Activated naive CD4-positive, alpha-beta T cell treated with anti-CD3 and anti-CD28 coated beads for 36 hours (primary cell): ENCODE measurements at regions not wholly inside any gene's neighbourhood (a gene's known extent, or its start where the extent isn't known, plus 50 kb on each side); places are given as distances from the start of the nearest gene placed in this dataset.

ENCODE experiments used
- CTCF ChIA-PET: fragments of 350-600 bp; sonication (Branson Sonifier 250); formaldehyde crosslinking; loops from one replicate; lab custom pipeline; 2021; ENCODE audit warnings: antibody characterized with exemption; lab: Charles Lee
- DNase-seq: peaks from one replicate; pipeline ENCODE4 v3.0.0-alpha.2; 2020
- H3K27ac Mint-ChIP-seq: one replicate; pipeline ENCODE4 v1.8.0; 2021; ENCODE audit warnings: mild to moderate bottlenecking, mixed read lengths
- H3K27me3 Mint-ChIP-seq: one replicate; pipeline ENCODE4 v1.8.0; 2021; ENCODE audit warnings: low read depth, mixed read lengths
- H3K36me3 Mint-ChIP-seq: one replicate; pipeline ENCODE4 v1.8.0; 2021; ENCODE audit warnings: low read depth, mixed read lengths
- H3K4me1 Mint-ChIP-seq: one replicate; pipeline ENCODE4 v1.8.0; 2021; ENCODE audit warnings: low read depth, mixed read lengths
- H3K4me3 Mint-ChIP-seq: one replicate; pipeline ENCODE4 v1.8.0; 2021; ENCODE audit warnings: mild to moderate bottlenecking, moderate library complexity, mixed read lengths
- H3K9me3 Mint-ChIP-seq: one replicate; pipeline ENCODE4 v1.8.0; 2021; ENCODE audit warnings: mixed read lengths
- intact Hi-C: fragments of 100-400 bp; cut with micrococcal nuclease; formaldehyde crosslinking; loops from one replicate; pipeline ENCODE4 v1.15.1; 2023

GRCh38 chr6:122092366-122092765, 307.1 kb upstream of the HSF2 start:
- intact Hi-C loops: no loop called here
- Mint-ChIP-seq H3K36me3 (no peaks in the 10 kb centered on the region), H3K4me3 (no peak overlapping the region), H3K27me3 (peaks cover 4% of the 10 kb centered on the region), H3K9me3 (no peaks in the 10 kb centered on the region), H3K27ac (no peak overlapping the region), H3K4me1 (no peaks in the 10 kb centered on the region)
- CTCF ChIA-PET: no interaction called here
- no peak for DNase-seq

DNA sequence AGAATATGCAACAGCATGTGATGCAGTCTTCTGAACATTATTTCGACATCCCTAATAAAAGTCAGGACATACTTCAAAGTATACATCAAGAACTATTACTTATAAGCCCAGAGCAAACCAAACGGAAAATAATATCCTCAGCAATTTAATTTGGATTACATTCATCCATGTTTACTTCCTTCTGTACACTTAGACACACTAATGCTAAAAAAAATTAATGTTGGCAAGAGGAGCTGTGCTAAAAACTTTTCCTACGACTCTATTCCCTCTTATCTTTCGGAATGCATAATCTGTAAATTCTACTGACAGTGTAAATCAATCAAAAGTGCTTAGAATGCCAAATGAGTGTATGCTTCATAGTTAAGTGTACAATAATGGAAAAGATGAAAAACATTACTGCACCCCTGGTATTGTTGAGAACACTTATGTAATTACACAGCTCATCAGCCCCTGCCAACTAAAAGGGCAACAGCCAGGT, 301.2 kb upstream of the HSF2 start:
- DNase-seq: no peak
- Mint-ChIP-seq H3K27ac (no peak overlapping the region), H3K36me3 (no peaks in the 10 kb centered on the region), H3K9me3 (no peaks in the 10 kb centered on the region), H3K27me3 (peaks cover 11% of the 10 kb centered on the region), H3K4me1 (no peaks in the 10 kb centered on the region), H3K4me3 (no peak overlapping the region)
- intact Hi-C loops: no loop called here
- CTCF ChIA-PET: no interaction called here

DNA sequence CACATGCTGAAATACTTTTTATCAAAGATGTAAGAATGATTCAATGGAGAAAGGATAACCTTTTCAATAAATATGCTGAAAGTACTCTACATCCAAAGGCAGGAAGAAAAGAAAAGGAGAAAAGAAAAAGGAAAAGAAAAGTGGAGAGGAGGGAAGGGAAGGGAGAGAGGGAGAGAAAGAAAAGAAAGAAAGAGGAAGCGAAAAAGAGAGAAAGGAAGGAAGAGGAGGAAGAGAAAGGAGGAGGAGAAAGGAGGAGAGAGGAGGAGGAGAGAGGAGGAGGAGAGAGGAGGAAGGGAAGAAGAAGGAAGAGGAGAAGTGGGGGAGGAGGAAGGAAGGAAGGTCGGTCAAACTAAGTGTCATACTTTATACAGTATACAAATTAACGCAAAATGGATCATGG, 297.4 kb upstream of the HSF2 start:
- intact Hi-C loops: no loop called here
- H3K27ac Mint-ChIP-seq: no peak overlapping the region
- no peaks in the 10 kb centered on the region for H3K36me3 Mint-ChIP-seq
- H3K27me3 Mint-ChIP-seq: peaks cover 8% of the 10 kb centered on the region
- H3K4me3 Mint-ChIP-seq: no peak overlapping the region
- H3K4me1 Mint-ChIP-seq: no peaks in the 10 kb centered on the region
- no peak for DNase-seq
- no peaks in the 10 kb centered on the region for H3K9me3 Mint-ChIP-seq
- CTCF ChIA-PET: no interaction called here

- intact Hi-C loops: no loop called here
These were observed 292.1 kb upstream of the HSF2 start for GRCh38 chr6:122107256-122107852.

GRCh38 chr6:122109075-122109474, 290.4 kb upstream of the HSF2 start:
- intact Hi-C loops: no loop called here

More at GRCh38 chr6:122107256-122107852, 292.1 kb upstream of the HSF2 start:
- Mint-ChIP-seq H3K4me1 (no peaks in the 10 kb centered on the region), H3K27ac (no peak overlapping the region), H3K27me3 (peaks cover 3% of the 10 kb centered on the region), H3K9me3 (no peaks in the 10 kb centered on the region), H3K36me3 (no peaks in the 10 kb centered on the region), H3K4me3 (no peak overlapping the region)
- DNase-seq: no peak
- CTCF ChIA-PET: no interaction called here

GRCh38 chr6:122114717-122115116, 284.7 kb upstream of the HSF2 start:
- Mint-ChIP-seq H3K27me3 (peaks cover 6% of the 10 kb centered on the region), H3K9me3 (no peaks in the 10 kb centered on the region), H3K36me3 (no peaks in the 10 kb centered on the region), H3K27ac (no peak overlapping the region), H3K4me3 (no peak overlapping the region), H3K4me1 (no peaks in the 10 kb centered on the region)
- no peak for DNase-seq
- CTCF ChIA-PET: interaction anchor here (0.6 to 0.7 kb wide), 2 partner anchors 36 to 70 kb away, joined by 3 to 4 read pairs; no protein-coding TSS in a partner anchor
- intact Hi-C loops: no loop called here

More at GRCh38 chr6:122109075-122109474, 290.4 kb upstream of the HSF2 start:
- H3K36me3 Mint-ChIP-seq: no peaks in the 10 kb centered on the region
- no peaks in the 10 kb centered on the region for H3K9me3 Mint-ChIP-seq
- peaks cover 3% of the 10 kb centered on the region for H3K27me3 Mint-ChIP-seq
- no peak overlapping the region for H3K27ac Mint-ChIP-seq
- no peak overlapping the region for H3K4me3 Mint-ChIP-seq
- CTCF ChIA-PET: no interaction called here
- no peaks in the 10 kb centered on the region for H3K4me1 Mint-ChIP-seq
- no peak for DNase-seq

DNA sequence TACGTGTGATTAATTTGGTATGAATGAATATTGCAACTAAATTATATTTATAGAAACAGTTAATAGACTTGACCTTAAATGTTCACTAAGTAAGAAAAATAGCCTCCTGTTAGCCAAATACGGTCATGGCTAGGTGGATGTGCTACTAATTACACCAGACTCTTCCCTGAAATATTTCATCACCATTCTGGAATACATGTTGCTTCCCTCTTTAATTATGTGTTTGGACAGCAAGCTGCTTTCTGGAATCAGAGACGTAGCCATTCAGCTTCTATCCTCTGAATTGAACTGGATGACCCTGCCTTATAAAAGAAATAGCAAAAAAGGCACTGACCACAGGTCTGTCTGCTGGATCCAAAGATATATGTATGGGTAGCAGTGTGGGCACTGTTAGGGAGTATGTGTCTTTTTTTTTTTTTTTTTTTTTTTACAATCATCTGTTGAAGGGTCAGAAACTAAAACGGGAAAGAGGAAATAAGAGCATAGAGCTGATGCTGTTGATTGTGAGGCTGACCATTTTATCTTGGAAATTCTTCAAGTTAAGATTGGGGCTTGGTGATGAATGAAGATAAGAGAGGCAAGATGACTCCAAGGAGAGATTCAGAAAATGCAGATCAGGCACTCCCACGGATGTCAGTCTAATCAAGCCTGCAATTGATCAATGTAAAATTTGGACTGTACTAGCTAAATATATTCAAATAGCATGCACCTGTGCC, 283.2 kb upstream of the HSF2 start:
- no peaks in the 10 kb centered on the region for H3K4me1 Mint-ChIP-seq
- intact Hi-C loops: no loop called here
- H3K27me3 Mint-ChIP-seq: peaks cover 5% of the 10 kb centered on the region
- H3K9me3 Mint-ChIP-seq: no peaks in the 10 kb centered on the region
- H3K36me3 Mint-ChIP-seq: no peaks in the 10 kb centered on the region
- no peak for DNase-seq
- H3K27ac Mint-ChIP-seq: no peak overlapping the region
- CTCF ChIA-PET: no interaction called here
- H3K4me3 Mint-ChIP-seq: no peak overlapping the region

DNA sequence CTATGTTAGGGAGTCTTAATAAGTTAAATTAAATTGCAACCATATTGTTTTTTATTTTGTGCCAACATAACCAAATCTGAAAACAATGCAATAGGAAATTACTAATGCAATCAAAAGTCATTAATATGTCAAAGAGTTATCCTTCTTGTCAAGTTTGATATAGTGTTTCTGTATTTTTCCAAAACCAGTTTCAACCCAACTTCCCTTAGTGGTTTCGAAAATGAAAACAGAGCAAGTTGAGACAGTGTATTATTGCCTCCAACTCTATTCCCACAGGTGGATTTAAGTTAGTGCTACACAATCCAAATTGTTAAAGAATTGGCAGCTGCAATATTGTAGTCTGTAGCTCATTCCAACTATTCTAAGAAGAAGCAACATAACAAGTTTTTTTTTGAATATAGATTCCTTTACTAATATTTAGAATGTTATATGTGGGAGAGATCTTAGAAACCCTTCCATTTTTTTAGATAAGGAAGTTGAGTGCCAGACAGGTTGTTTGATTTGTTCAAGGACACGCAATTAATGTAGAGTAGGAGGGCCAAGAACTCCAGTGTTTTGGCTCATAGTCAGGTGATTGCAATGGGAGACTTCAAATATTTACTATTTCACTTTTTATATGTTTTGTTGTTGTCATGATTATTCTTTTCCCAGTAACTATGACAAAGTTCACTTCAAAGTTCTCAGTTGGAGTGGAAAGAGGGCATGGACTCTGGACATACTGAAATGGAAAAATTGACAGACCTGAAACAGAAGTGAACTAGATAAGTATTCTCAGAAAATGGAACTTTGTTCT, 282.4 kb upstream of the HSF2 start:
- DNase-seq: no peak
- CTCF ChIA-PET: no interaction called here
- peaks cover 3% of the 10 kb centered on the region for H3K27me3 Mint-ChIP-seq
- no peaks in the 10 kb centered on the region for H3K36me3 Mint-ChIP-seq
- H3K27ac Mint-ChIP-seq: no peak overlapping the region
- H3K4me1 Mint-ChIP-seq: no peaks in the 10 kb centered on the region
- H3K4me3 Mint-ChIP-seq: no peak overlapping the region
- no peaks in the 10 kb centered on the region for H3K9me3 Mint-ChIP-seq
- intact Hi-C loops: no loop called here

- Mint-ChIP-seq H3K27me3 (peaks cover 6% of the 10 kb centered on the region), H3K4me3 (no peak overlapping the region), H3K36me3 (no peaks in the 10 kb centered on the region), H3K9me3 (no peaks in the 10 kb centered on the region), H3K27ac (no peak overlapping the region), H3K4me1 (no peaks in the 10 kb centered on the region)
- CTCF ChIA-PET: no interaction called here
- intact Hi-C loops: no loop called here
- no peak for DNase-seq
These were observed 280.4 kb upstream of the HSF2 start for GRCh38 chr6:122118945-122119506.

DNA sequence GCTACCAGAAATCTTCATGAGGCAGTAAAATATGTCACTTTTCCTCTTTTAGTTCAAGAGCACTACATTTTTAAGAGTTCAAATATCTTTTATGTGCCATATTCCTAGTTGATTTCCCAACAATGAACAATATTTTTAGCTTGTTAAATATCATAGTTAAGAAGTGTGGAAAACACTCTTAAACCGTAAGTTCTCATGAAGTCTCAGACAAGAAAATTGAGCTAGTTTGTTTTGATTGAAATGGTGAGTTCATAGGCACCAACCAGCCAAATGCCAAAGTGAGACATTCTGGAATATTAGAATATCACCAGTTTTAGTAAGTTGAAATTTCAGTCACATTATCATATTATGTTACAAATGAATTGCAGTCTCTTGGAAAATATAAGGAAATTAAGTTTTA, 277.2 kb upstream of the HSF2 start:
- Mint-ChIP-seq H3K27ac (no peak overlapping the region), H3K27me3 (peaks cover 6% of the 10 kb centered on the region), H3K36me3 (no peaks in the 10 kb centered on the region), H3K9me3 (no peaks in the 10 kb centered on the region), H3K4me1 (no peaks in the 10 kb centered on the region), H3K4me3 (no peak overlapping the region)
- CTCF ChIA-PET: no interaction called here
- intact Hi-C loops: no loop called here
- DNase-seq: no peak

GRCh38 chr6:122122686-122123085, 276.8 kb upstream of the HSF2 start:
- intact Hi-C loops: no loop called here
- no peaks in the 10 kb centered on the region for H3K4me1 Mint-ChIP-seq
- no peak for DNase-seq
- H3K9me3 Mint-ChIP-seq: no peaks in the 10 kb centered on the region
- H3K27me3 Mint-ChIP-seq: peaks cover 6% of the 10 kb centered on the region
- H3K4me3 Mint-ChIP-seq: no peak overlapping the region
- H3K36me3 Mint-ChIP-seq: no peaks in the 10 kb centered on the region
- CTCF ChIA-PET: no interaction called here
- H3K27ac Mint-ChIP-seq: no peak overlapping the region

- no peaks in the 10 kb centered on the region for H3K36me3 Mint-ChIP-seq
- CTCF ChIA-PET: no interaction called here
- no peak for DNase-seq
- H3K4me3 Mint-ChIP-seq: no peak overlapping the region
- peaks cover 6% of the 10 kb centered on the region for H3K27me3 Mint-ChIP-seq
- H3K27ac Mint-ChIP-seq: no peak overlapping the region
- no peaks in the 10 kb centered on the region for H3K9me3 Mint-ChIP-seq
- H3K4me1 Mint-ChIP-seq: no peaks in the 10 kb centered on the region
- intact Hi-C loops: no loop called here
These were observed 274.5 kb upstream of the HSF2 start for GRCh38 chr6:122124908-122125307.
